A673 (cell line): ENCODE measurements at regions not wholly inside any gene's neighbourhood (a gene's known extent, or its start where the extent isn't known, plus 50 kb on each side); places are given as distances from the start of the nearest gene placed in this dataset.
"Not testable (repeated sequence)": the region's sequence is repeated elsewhere in the genome, so short reads cannot be mapped to it uniquely, and the experiment has no call there.

Experiments
- BruUV-seq: library from RNA; stranded (reverse); fragments of 400-500 nt; replicated peaks from 2 replicates; lab custom pipeline; 2021; lab: Mats Ljungman, UMichigan
- CTCF ChIA-PET: fragments of 300-600 bp; sonication (Branson Sonifier 250); formaldehyde crosslinking; loops from one replicate; lab custom pipeline; 2022; ENCODE audit warnings: antibody characterized with exemption; lab: Charles Lee
- POLR2A ChIA-PET: fragments of 300-600 bp; sonication (Branson Sonifier 250); formaldehyde crosslinking; loops from one replicate; lab custom pipeline; 2022; ENCODE audit warnings: antibody characterized with exemption; ENCODE audit not compliant: low non-redundant PET; lab: Charles Lee
- DNase-seq: peaks from one replicate; pipeline ENCODE4 v3.0.0-alpha.2; 2015; ENCODE audit warnings: low spot score
- H3K27ac ChIP-seq: fragments of 200-600 bp; sonication (generic); 2 replicates; pipeline ENCODE4 v1.5.1; 2016; ENCODE audit warnings: mixed run types, low read depth, mild to moderate bottlenecking, mixed read lengths, antibody characterized with exemption, low read length; ENCODE audit not compliant: poor library complexity, severe bottlenecking
- H3K27me3 ChIP-seq: fragments of 200-600 bp; sonication (generic); replicated peaks from 2 replicates; pipeline ENCODE4 v1.6.1; 2017; ENCODE audit warnings: mixed run types, low read depth, mild to moderate bottlenecking, mixed read lengths, antibody characterized with exemption, low read length; ENCODE audit not compliant: insufficient read depth, poor library complexity
- H3K36me3 ChIP-seq: fragments of 200-600 bp; sonication (generic); 2 replicates; pipeline ENCODE4 v1.6.1; 2016; ENCODE audit warnings: mixed run types, mild to moderate bottlenecking, mixed read lengths, antibody characterized with exemption, low read length; ENCODE audit not compliant: insufficient read depth, poor library complexity, severe bottlenecking
- H3K4me1 ChIP-seq: fragments of 200-600 bp; sonication (generic); 2 replicates; pipeline ENCODE4 v1.6.1; 2017; ENCODE audit warnings: mixed run types, mild to moderate bottlenecking, mixed read lengths, antibody characterized with exemption, low read length; ENCODE audit not compliant: insufficient read depth, poor library complexity, severe bottlenecking
- H3K4me3 ChIP-seq: fragments of 200-600 bp; sonication (generic); 2 replicates; pipeline ENCODE4 v1.5.1; 2016; ENCODE audit warnings: low read depth, mixed run types, mild to moderate bottlenecking, mixed read lengths, low read length; ENCODE audit not compliant: poor library complexity, severe bottlenecking
- H3K9me3 ChIP-seq: fragments of 200-600 bp; sonication (generic); 2 replicates; pipeline ENCODE4 v1.6.1; 2016; ENCODE audit warnings: mixed run types, low read depth, mild to moderate bottlenecking, mixed read lengths, antibody characterized with exemption, low read length; ENCODE audit not compliant: poor library complexity, severe bottlenecking
- EZH2 ChIP-seq: fragments of 200-600 bp; sonication (generic); IDR thresholded peaks from 2 replicates; pipeline ENCODE4 v1.6.1; 2017; ENCODE audit warnings: borderline replicate concordance, low read depth, mild to moderate bottlenecking, mixed read lengths, antibody characterized with exemption, low read length; ENCODE audit not compliant: poor library complexity, severe bottlenecking
- intact Hi-C: fragments of 100-400 bp; cut with micrococcal nuclease; formaldehyde crosslinking; loops from one replicate; pipeline ENCODE4 v1.10.0; 2022; ENCODE audit not compliant: unreplicated experiment
- TF ChIP-seq, protein P1 (sequence below): fragments of 300-800, 200-600 bp; sonication (generic); conservative IDR thresholded peaks from 2 replicates; pipeline ENCODE4 v1.5.1; 2017; ENCODE audit warnings: low read depth, mild to moderate bottlenecking, antibody characterized with exemption, low read length, moderate library complexity, mixed read lengths

DNA sequence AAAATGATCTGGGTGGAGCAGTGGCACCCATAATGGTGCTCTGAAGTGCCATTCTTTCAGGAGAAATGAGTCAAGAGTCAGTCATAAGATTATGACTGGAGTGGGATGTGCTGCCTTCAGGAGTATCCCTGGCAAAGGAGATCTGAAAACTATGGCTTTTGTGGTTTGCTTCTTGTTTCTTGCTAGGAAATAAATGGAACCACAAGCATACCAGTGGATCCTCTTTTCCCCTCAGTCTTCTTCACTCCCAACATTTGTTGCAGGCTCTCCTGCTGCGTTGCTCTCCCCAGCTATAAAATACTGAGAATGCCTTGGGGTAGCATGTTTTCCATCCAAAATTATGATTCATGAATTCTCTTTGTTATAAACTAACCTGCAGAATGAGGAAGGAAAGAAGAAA lies 199.1 kb downstream of the NNT start:
- Histone ChIP-seq H3K36me3 (no peaks in the 10 kb centered on the region), H3K27ac (no peak overlapping the region), H3K4me3 (no peak overlapping the region), H3K4me1 (no peaks in the 10 kb centered on the region), H3K27me3 (no peaks in the 10 kb centered on the region), H3K9me3 (no peaks in the 10 kb centered on the region)
- intact Hi-C loops = no loop called here
- TF ChIP-seq, protein P1, sequence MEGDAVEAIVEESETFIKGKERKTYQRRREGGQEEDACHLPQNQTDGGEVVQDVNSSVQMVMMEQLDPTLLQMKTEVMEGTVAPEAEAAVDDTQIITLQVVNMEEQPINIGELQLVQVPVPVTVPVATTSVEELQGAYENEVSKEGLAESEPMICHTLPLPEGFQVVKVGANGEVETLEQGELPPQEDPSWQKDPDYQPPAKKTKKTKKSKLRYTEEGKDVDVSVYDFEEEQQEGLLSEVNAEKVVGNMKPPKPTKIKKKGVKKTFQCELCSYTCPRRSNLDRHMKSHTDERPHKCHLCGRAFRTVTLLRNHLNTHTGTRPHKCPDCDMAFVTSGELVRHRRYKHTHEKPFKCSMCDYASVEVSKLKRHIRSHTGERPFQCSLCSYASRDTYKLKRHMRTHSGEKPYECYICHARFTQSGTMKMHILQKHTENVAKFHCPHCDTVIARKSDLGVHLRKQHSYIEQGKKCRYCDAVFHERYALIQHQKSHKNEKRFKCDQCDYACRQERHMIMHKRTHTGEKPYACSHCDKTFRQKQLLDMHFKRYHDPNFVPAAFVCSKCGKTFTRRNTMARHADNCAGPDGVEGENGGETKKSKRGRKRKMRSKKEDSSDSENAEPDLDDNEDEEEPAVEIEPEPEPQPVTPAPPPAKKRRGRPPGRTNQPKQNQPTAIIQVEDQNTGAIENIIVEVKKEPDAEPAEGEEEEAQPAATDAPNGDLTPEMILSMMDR = no peak
- TF ChIP-seq EZH2 = no peak
- ChIA-PET CTCF (no interaction called here), POLR2A (no interaction called here)
- BruUV-seq = no TSS peak
- no peak for DNase-seq

DNA sequence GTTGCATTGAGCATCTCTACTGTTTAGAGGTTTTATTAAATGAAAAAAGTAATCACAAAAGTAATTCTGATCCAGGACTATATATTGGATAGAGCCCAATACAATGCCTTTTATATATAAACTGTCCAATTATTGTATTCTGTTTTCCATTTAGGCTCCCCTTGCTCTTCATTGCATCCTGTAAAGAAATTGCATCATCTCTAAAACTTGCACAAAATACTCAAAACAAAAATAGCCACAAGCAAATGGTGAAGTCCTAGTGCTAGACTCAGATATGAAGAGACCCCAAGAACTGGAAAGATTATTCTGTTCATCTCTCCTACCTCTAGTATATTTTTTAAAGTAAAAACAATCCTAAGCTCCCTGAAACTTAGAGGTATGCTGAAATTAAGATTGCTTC lies 195.8 kb downstream of the NNT start:
- H3K36me3 ChIP-seq = no peaks in the 10 kb centered on the region
- no peaks in the 10 kb centered on the region for H3K9me3 ChIP-seq
- POLR2A ChIA-PET = no interaction called here
- H3K27me3 ChIP-seq = no peaks in the 10 kb centered on the region
- intact Hi-C loops = no loop called here
- H3K4me1 ChIP-seq = no peaks in the 10 kb centered on the region
- no TSS peak for BruUV-seq
- TF ChIP-seq, protein P1 = no peak
- no peak for TF ChIP-seq EZH2
- DNase-seq = no peak
- no peak overlapping the region for H3K4me3 ChIP-seq
- no peak overlapping the region for H3K27ac ChIP-seq
- CTCF ChIA-PET = no interaction called here

DNA sequence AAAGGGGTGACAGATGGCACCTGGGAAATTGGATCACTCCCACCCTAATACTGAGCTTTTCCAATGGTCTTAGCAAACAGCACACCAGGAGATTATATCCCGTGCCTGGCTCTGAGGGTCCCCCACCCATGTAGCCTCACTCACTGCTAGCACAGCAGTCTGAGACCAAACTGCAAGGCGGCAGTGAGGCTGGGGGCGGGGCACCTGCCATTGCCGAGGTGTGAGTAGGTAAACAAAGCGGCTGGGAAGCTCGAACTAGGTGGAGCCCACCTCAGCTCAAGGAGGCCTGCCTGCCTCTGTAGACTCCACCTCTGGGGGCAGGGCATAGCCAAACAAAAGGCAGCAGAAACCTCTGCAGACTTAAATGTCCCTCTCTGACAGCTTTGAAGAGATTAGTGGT lies 188.9 kb downstream of the NNT start:
- intact Hi-C loops, H3K9me3 ChIP-seq, H3K4me3 ChIP-seq, BruUV-seq, H3K27me3 ChIP-seq, DNase-seq, H3K27ac ChIP-seq, CTCF ChIA-PET, POLR2A ChIA-PET, H3K4me1 ChIP-seq, H3K36me3 ChIP-seq: not testable (repeated sequence)

DNA sequence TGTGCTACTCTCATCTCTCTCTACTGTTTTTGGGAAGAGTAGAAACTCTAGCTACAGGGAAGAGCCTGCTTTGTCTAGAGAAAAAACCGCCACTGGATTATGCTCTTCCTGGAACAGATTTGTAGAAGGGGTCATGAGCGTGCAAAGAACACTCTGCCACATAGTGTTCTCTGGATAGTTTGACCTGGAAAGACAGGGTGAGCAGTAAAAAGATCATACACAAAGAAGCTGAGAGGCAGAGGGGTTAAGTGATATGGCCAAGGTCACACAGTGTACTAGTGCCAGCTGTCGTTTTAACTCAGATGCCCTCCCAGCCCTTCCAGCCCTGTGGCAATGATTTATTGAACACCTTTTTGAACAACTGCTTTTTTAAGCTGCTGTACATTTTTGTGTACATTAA lies 182.2 kb downstream of the NNT start:
- CTCF ChIA-PET = no interaction called here
- no peaks in the 10 kb centered on the region for H3K36me3 ChIP-seq
- H3K4me3 ChIP-seq = no peak overlapping the region
- no peaks in the 10 kb centered on the region for H3K27me3 ChIP-seq
- H3K4me1 ChIP-seq = no peaks in the 10 kb centered on the region
- no peak overlapping the region for H3K27ac ChIP-seq
- no peak for TF ChIP-seq EZH2
- TF ChIP-seq, protein P1 = no peak
- POLR2A ChIA-PET = no interaction called here
- intact Hi-C loops = no loop called here
- BruUV-seq = no TSS peak
- DNase-seq = no peak
- no peaks in the 10 kb centered on the region for H3K9me3 ChIP-seq
